SK-N-MC (cell line): ENCODE measurements at regions not wholly inside any gene's neighbourhood (a gene's known extent, or its start where the extent isn't known, plus 50 kb on each side); places are given as distances from the start of the nearest gene placed in this dataset.
"Not testable (repeated sequence)": the region's sequence is repeated elsewhere in the genome, so short reads cannot be mapped to it uniquely, and the experiment has no call there.

Source experiments
- DNase-seq: peaks from one replicate; pipeline ENCODE4 v3.0.0-alpha.2; 2011; ENCODE audit warnings: low read depth, low spot score
- H3K27ac ChIP-seq: fragments of 200-600 bp; sonication (generic); 2 replicates; pipeline ENCODE4 v1.5.1; 2016; ENCODE audit warnings: mixed run types
- H3K36me3 ChIP-seq: fragments of 200-600 bp; sonication (generic); 2 replicates; pipeline ENCODE4 v1.6.1; 2017; ENCODE audit warnings: antibody characterized with exemption, low read length, mixed read lengths; ENCODE audit not compliant: insufficient read depth
- H3K4me3 ChIP-seq: fragments of 200-600 bp; sonication (generic); 2 replicates; pipeline ENCODE4 v1.5.1; 2016
- H3K9ac ChIP-seq: fragments of 200-600 bp; sonication (generic); 2 replicates; pipeline ENCODE4 v1.8.0; 2017; ENCODE audit warnings: mixed run types, mixed read lengths; ENCODE audit not compliant: insufficient read length
- H3K9me3 ChIP-seq: fragments of 200-600 bp; sonication (generic); 2 replicates; pipeline ENCODE4 v1.6.1; 2017; ENCODE audit warnings: low read depth, mild to moderate bottlenecking, antibody characterized with exemption, low read length, moderate library complexity, mixed read lengths
- EZH2 ChIP-seq: fragments of 200-600 bp; sonication (generic); IDR thresholded peaks from one replicate; pipeline ENCODE4 v1.6.1; 2017; ENCODE audit warnings: antibody characterized with exemption
- FOXP2 ChIP-seq: optimal IDR thresholded peaks from 2 replicates; pipeline ENCODE3; 2011; ENCODE audit warnings: mild to moderate bottlenecking, moderate library complexity; ENCODE audit not compliant: insufficient read depth; ENCODE audit errors: extremely low read length, control extremely low read depth
- POLR2AphosphoS5 ChIP-seq: IDR thresholded peaks from 2 replicates; pipeline ENCODE4 v1.6.1; 2012; ENCODE audit warnings: mild to moderate bottlenecking, low read depth, low read length, borderline replicate concordance

DNA sequence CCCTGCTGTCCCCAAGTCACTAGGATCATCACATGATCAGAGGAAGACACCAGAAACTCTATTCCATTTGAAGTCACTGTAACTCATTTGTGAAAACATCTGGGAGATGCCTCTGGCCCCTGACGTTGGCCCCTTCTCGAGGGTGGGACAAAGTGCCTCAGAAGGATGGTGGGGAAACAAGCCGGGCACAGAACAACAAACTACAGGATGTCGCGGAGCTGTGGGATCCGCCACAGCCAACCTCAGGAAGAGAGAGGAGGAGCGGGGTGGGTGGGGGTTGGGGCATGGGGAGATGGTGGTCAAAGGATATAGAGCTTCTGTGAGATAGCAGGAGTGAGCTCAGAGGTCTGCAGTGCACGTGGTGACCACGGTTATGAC lies 265.6 kb upstream of the TCERG1L start:
- no peaks in the 10 kb centered on the region for H3K9me3 ChIP-seq
- H3K27ac ChIP-seq, result no peak overlapping the region
- TF ChIP-seq POLR2AphosphoS5 (no peak), FOXP2 (no peak), EZH2 (no peak)
- H3K4me3 ChIP-seq, result no peak overlapping the region
- no peak overlapping the region for H3K9ac ChIP-seq
- DNase-seq, result no peak
- H3K36me3 ChIP-seq, result no peaks in the 10 kb centered on the region

GRCh38 chr10:131577786-131578471 lies 266.4 kb upstream of the TCERG1L start:
- DNase-seq, result no peak
- no peak overlapping the region for H3K4me3 ChIP-seq
- TF ChIP-seq FOXP2, result no peak
- TF ChIP-seq EZH2, result no peak
- no peak for TF ChIP-seq POLR2AphosphoS5
- H3K9me3 ChIP-seq, result no peaks in the 10 kb centered on the region
- H3K36me3 ChIP-seq, result no peaks in the 10 kb centered on the region
- H3K27ac ChIP-seq, result no peak overlapping the region
- no peak overlapping the region for H3K9ac ChIP-seq

DNA sequence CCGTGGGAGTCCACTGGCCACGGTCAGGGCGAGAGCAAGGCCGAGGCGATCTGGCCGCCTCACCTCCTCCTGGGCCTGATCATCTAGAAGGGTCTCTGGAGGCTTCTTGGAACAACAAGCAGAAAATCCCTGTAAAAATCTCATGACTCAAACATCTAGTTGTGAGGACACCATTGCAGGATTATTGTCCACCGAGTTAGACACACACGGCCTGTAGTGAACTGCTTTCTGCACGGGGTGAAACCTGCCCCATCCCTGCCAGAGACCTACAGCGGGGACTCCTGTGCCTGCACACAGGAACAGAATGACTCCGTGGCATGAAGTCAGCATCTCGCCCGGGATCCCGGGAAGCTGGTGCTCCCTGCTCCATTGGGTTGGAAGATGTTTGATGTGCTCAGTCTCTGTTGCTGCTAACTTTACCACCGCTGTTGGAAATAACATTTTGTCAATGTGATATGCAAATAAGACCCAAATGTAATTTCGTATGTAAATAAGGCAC lies 267.0 kb upstream of the TCERG1L start:
- DNase-seq, result no peak
- Histone ChIP-seq H3K9ac (no peak overlapping the region), H3K4me3 (no peak overlapping the region), H3K36me3 (no peaks in the 10 kb centered on the region), H3K27ac (no peak overlapping the region), H3K9me3 (no peaks in the 10 kb centered on the region)
- TF ChIP-seq FOXP2 (no peak), EZH2 (no peak), POLR2AphosphoS5 (no peak)

GRCh38 chr10:131579251-131580071 lies 267.9 kb upstream of the TCERG1L start:
- no peak for DNase-seq
- no peak overlapping the region for H3K4me3 ChIP-seq
- H3K27ac ChIP-seq, result no peak overlapping the region
- TF ChIP-seq FOXP2 (no peak), POLR2AphosphoS5 (no peak)
- no peak overlapping the region for H3K9ac ChIP-seq
- no peaks in the 10 kb centered on the region for H3K9me3 ChIP-seq
- no peaks in the 10 kb centered on the region for H3K36me3 ChIP-seq

DNA sequence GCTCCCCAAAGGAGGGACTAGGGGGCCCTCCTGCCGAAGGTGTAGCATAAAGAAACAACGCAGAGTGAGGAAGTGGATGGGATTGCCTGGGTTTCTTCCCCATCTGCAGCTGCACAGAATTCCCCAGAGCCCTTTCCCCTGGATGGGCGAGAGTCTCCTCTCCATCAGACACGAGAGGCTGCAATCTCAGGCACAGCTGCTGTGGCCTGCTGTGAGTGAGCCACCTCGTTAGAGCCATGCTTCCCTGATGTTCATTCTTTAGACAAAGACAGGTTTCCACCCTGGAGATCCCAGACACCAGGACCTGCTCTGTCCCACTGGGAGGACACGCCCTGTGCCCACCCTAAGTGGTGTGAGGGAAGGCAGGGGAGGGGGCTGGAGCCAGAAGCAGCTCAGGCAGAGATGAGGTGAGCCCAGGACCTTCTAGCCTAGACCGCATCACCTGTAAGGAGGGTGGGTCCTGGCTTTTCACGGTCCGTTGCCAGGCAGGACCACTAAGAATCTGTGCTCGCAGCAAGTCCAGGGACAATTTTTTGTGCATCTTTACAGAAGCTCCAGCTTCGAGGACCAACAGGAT lies 268.6 kb upstream of the TCERG1L start:
- no peak for TF ChIP-seq FOXP2
- TF ChIP-seq POLR2AphosphoS5, result no peak
- no peak for TF ChIP-seq EZH2
- H3K9ac ChIP-seq, result no peak overlapping the region
- DNase-seq, result no peak
- no peak overlapping the region for H3K4me3 ChIP-seq
- H3K9me3 ChIP-seq, result no peaks in the 10 kb centered on the region
- no peak overlapping the region for H3K27ac ChIP-seq
- no peaks in the 10 kb centered on the region for H3K36me3 ChIP-seq

DNA sequence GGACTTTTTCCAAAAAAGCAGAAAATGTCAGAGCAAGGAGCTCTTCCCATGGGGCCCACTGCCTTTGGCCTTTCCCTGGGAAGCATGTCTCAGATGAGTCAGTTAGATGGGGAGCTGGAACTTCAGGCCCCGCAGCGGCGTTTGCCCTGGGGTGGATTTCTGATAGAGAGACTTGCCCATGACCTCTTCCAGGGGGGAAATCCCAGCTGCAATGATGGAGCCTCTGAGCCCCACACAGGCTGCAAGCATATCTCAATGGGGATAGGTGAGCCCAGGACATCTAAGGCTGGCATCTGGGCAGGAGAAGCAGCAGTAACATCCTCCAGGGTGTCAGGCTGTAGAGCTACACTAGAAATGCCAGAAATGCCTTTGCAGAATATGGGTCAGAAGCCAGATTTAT lies 269.2 kb upstream of the TCERG1L start:
- Histone ChIP-seq H3K27ac (no peak overlapping the region), H3K4me3 (no peak overlapping the region), H3K9ac (no peak overlapping the region), H3K36me3 (no peaks in the 10 kb centered on the region), H3K9me3 (no peaks in the 10 kb centered on the region)
- no peak for DNase-seq
- no peak for TF ChIP-seq EZH2
- no peak for TF ChIP-seq POLR2AphosphoS5
- TF ChIP-seq FOXP2, result no peak

- H3K27ac ChIP-seq, H3K4me3 ChIP-seq, DNase-seq, H3K36me3 ChIP-seq, H3K9ac ChIP-seq, H3K9me3 ChIP-seq: not testable (repeated sequence)
Observed at GRCh38 chr10:131581547-131581946, 270.0 kb upstream of the TCERG1L start.

DNA sequence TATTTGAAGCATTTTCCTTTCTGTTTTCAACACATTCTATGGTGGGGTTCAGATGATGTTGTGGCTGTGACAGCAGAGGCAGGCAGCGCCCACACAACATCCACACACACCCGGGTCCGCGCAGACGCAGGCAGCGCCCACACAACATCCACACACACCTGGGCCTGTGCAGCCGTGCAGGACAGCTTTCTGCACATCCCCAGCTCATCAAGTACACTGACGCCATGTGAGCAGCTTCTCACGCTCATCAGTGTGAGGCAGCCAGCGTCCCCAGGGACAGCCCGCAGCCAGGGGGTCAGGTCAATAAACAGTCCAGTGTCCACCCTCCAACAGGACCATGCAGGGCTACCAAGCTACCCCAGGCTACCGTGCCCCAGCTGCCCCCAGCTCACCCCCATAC lies 272.8 kb upstream of the TCERG1L start:
- Histone ChIP-seq H3K9me3 (no peaks in the 10 kb centered on the region), H3K27ac (no peak overlapping the region), H3K4me3 (no peak overlapping the region), H3K9ac (no peak overlapping the region), H3K36me3 (no peaks in the 10 kb centered on the region)
- no peak for TF ChIP-seq EZH2
- no peak for TF ChIP-seq POLR2AphosphoS5
- no peak for TF ChIP-seq FOXP2
- no peak for DNase-seq
